Stomach (tissue), 4 donors: ENCODE measurements at regions not wholly inside any gene's neighbourhood (a gene's known extent, or its start where the extent isn't known, plus 50 kb on each side); places are given as distances from the start of the nearest gene placed in this dataset.

ENCODE experiments used
- EP300 ChIP-seq: sonication (generic); formaldehyde crosslinking; IDR thresholded peaks from one replicate; pipeline ENCODE4 v1.6.1; 2017; ENCODE audit warnings: antibody characterized with exemption
- POLR2A ChIP-seq, 4 donors: fragments of 450-650 bp; IDR thresholded peaks; one replicate each; pipeline ENCODE4 v1.6.1; 2016; ENCODE audit warnings: antibody characterized with exemption in 4 of 4, control low read depth in 2 of 4, mild to moderate bottlenecking in 1 of 4, moderate library complexity in 1 of 4

GRCh38 chr1:87951409-87951808 lies 622.7 kb downstream of the LMO4 start:
- no peak for TF ChIP-seq EP300
- no peak for TF ChIP-seq POLR2A (IDR thresholded peaks at IDR 0.05)
